ENCODE measurements at regions not wholly inside any gene's neighbourhood (a gene's known extent, or its start where the extent isn't known, plus 50 kb on each side); places are given as distances from the start of the nearest gene placed in this dataset.

DNA sequence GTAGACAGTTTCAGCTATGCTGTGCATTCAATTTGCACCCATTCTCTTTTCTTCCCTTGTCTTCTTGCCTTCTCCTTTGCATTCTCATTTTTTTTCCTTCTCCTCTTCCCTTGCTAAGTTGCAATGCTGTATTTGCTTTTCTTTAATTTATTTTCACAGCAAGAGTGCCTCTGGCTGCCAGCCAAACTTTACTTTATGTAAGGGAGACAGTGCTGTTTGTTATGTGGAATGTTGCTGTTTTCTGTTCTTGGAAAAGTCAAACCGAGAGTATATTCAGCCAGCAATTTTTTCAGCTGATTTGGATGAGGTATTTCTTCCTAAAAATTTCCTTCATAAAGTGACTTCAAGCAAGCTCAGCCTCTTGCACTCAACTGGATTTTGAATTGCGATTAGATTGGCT lies 1293.4 kb downstream of the ARAP2 start:
- no peaks in the 10 kb centered on the region for H3K79me1 ChIP-seq (ENCODE audit: low read depth, low read length)
- DNase-seq (ENCODE audit: low read depth in 1 of 2, low spot score in 2 of 2) (no peak), FAIRE-seq (no peak)
- no peak overlapping the region for H3K9ac ChIP-seq (replicated peaks in 1 of 4; ENCODE audit: extremely low read depth in 1 of 4, low read depth in 3 of 4, low read length in 3 of 4)
- H3K23me2 ChIP-seq (ENCODE audit: low read depth, low read length): no peaks in the 10 kb centered on the region
- H4K8ac ChIP-seq (ENCODE audit: extremely low read depth, insufficient read depth, low read length): no peak overlapping the region
- no peaks in the 10 kb centered on the region for H3K27me3 ChIP-seq (replicated peaks in 1 of 4; ENCODE audit: control insufficient read depth in 3 of 4, extremely low read depth in 1 of 4, insufficient read depth in 3 of 4, low read length in 3 of 4)
- POLR2A ChIA-PET (ENCODE audit: partially characterized antibody): no interaction called here
- no peak overlapping the region for H4K91ac ChIP-seq (replicated peaks; ENCODE audit: insufficient read length, low read length)
- peaks cover 0 to 4% of the 10 kb centered on the region in 2 experiments; a peak in 1 of 4 replicates for H3K9me3 ChIP-seq (ENCODE audit: insufficient read depth in 2 of 2, low read depth in 1 of 2, low read length in 1 of 2)
- no peak overlapping the region for H3K18ac ChIP-seq (ENCODE audit: extremely low read depth, low read length)
- H2BK20ac ChIP-seq (ENCODE audit: low read length): no peak overlapping the region
- no peak overlapping the region for H2BK15ac ChIP-seq (ENCODE audit: low read length)
- no peak overlapping the region for H3K4ac ChIP-seq (replicated peaks; ENCODE audit: insufficient read length, low read depth, low read length)
- no peaks in the 10 kb centered on the region for H3K4me1 ChIP-seq (replicated peaks in 1 of 4; ENCODE audit: control insufficient read depth in 3 of 4, insufficient read depth in 4 of 4, low read length in 3 of 4)
- H4K20me1 ChIP-seq (replicated peaks in 1 of 2; ENCODE audit: control insufficient read depth in 1 of 2, insufficient read depth in 2 of 2, low read length in 2 of 2): no peaks in the 10 kb centered on the region
- H2BK120ac ChIP-seq (replicated peaks; ENCODE audit: low read depth, low read length): no peak overlapping the region
- no peak overlapping the region for H2BK12ac ChIP-seq (ENCODE audit: low read depth, low read length)
- H3K4me3 ChIP-seq (ENCODE audit: extremely low read depth in 1 of 4, insufficient read depth in 2 of 4, low read depth in 3 of 4, low read length in 4 of 4): no peak overlapping the region
- CTCF ChIA-PET (ENCODE audit: partially characterized antibody): no interaction called here
- H3K14ac ChIP-seq (ENCODE audit: insufficient read length): no peak overlapping the region
- H3K36me3 ChIP-seq (ENCODE audit: control insufficient read depth in 2 of 4, insufficient read depth in 4 of 4, low read length in 3 of 4): no peaks in the 10 kb centered on the region
- H3K4me2 ChIP-seq (ENCODE audit: insufficient read depth in 1 of 2, low read depth in 2 of 2, low read length in 2 of 2): no peak overlapping the region
- no peak overlapping the region for H2AK5ac ChIP-seq (ENCODE audit: low read depth, low read length)
- H3K56ac ChIP-seq (replicated peaks; ENCODE audit: insufficient read length, low read depth, low read length): no peak overlapping the region
- H3K27ac ChIP-seq (ENCODE audit: low read depth, low read length): no peak overlapping the region
- H3K79me2 ChIP-seq (ENCODE audit: control insufficient read depth in 1 of 2, insufficient read depth in 2 of 2, low read length in 2 of 2): no peaks in the 10 kb centered on the region
- peak overlapping the region; percentile 54; the same call in 1 of the 2 replicates for H2AFZ ChIP-seq (ENCODE audit: low read length)
- H3K23ac ChIP-seq (ENCODE audit: insufficient read length): no peak overlapping the region
- H4K5ac ChIP-seq (ENCODE audit: insufficient read length, low read depth, low read length): no peak overlapping the region
- 89% methylated on average over 2 of the region's 2 CpGs; no CpG with 5 or more reads in 1 of the 2 experiments for WGBS, 2 experiments (ENCODE audit: extremely low coverage in 1 of 2, insufficient coverage in 1 of 2, insufficient read length in 1 of 2, insufficient replicate concordance in 2 of 2, low coverage in 1 of 2, low lambda C conversion rate in 2 of 2, missing lambda C conversion rate in 1 of 2)
- no peak overlapping the region for H2BK5ac ChIP-seq (ENCODE audit: low read depth, low read length)
- TF ChIP-seq KDM1A (IDR thresholded peaks at IDR 0.05; ENCODE audit: borderline replicate concordance, low read length) (no peak), SIN3A (conservative IDR thresholded peaks at IDR 0.05 in 1 of 2, IDR thresholded peaks at IDR 0.05 in 1 of 2; ENCODE audit: low read depth in 1 of 2, low read length in 2 of 2) (no peak), ZNF274 (IDR thresholded peaks at IDR 0.05; ENCODE audit: borderline replicate concordance, extremely low read depth, low read length) (no peak), RXRA (IDR thresholded peaks at IDR 0.05; ENCODE audit: insufficient read depth, low read depth, low read length) (no peak), SIRT6 (IDR thresholded peaks at IDR 0.05; ENCODE audit: low read length) (no peak), SAP30 (IDR thresholded peaks at IDR 0.05; ENCODE audit: insufficient read depth, insufficient replicate concordance, low read length) (no peak), SP1 (IDR thresholded peaks at IDR 0.05; ENCODE audit: low read depth, low read length) (no peak), EGR1 (IDR thresholded peaks at IDR 0.05; ENCODE audit: borderline replicate concordance, low read depth, low read length) (no peak), KDM4A (IDR thresholded peaks at IDR 0.05; ENCODE audit: low read depth, low read length, severe bottlenecking) (no peak), E2F6 (IDR thresholded peaks at IDR 0.05) (no peak), CREB1 (IDR thresholded peaks at IDR 0.05) (no peak), YY1 (IDR thresholded peaks at IDR 0.05; ENCODE audit: low read depth, low read length) (no peak), KDM5A (IDR thresholded peaks at IDR 0.05; ENCODE audit: low read length) (no peak)
- TF ChIP-seq, protein P1, sequence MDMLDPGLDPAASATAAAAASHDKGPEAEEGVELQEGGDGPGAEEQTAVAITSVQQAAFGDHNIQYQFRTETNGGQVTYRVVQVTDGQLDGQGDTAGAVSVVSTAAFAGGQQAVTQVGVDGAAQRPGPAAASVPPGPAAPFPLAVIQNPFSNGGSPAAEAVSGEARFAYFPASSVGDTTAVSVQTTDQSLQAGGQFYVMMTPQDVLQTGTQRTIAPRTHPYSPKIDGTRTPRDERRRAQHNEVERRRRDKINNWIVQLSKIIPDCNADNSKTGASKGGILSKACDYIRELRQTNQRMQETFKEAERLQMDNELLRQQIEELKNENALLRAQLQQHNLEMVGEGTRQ (IDR thresholded peaks at IDR 0.05; ENCODE audit: low read length): no peak
